ENCODE measurements at regions not wholly inside any gene's neighbourhood (a gene's known extent, or its start where the extent isn't known, plus 50 kb on each side); places are given as distances from the start of the nearest gene placed in this dataset.

GRCh38 chrX:99750721-99751120 is 659.4 kb downstream of the PCDH19 start:
- Histone ChIP-seq H3K9me3 (ENCODE audit: control insufficient read depth, insufficient read depth, low read depth, low read length) (no peaks in the 10 kb centered on the region; the same call in 1 of the 2 replicates), H3K4me3 (ENCODE audit: low read depth, low read length) (no peak overlapping the region), H3K36me3 (ENCODE audit: control insufficient read depth in 2 of 2, insufficient read depth in 1 of 2, low read length in 2 of 2) (no peaks in the 10 kb centered on the region), H3K27ac (ENCODE audit: extremely low read depth, low read depth, low read length) (no peak overlapping the region), H3K4me1 (ENCODE audit: control insufficient read depth, insufficient read depth, low read length) (no peaks in the 10 kb centered on the region)
- no peak for TF ChIP-seq ZNF133 (tag by site-specific recombination; IDR thresholded peaks at IDR 0.05)
- no peak for TF ChIP-seq ZNF302 (tag by site-specific recombination; IDR thresholded peaks at IDR 0.05; ENCODE audit: low read depth)
- TF ChIP-seq ZNF544 (tag by site-specific recombination; IDR thresholded peaks at IDR 0.05), result no peak
- no peak for TF ChIP-seq SALL2 (tag by site-specific recombination; IDR thresholded peaks at IDR 0.05; ENCODE audit: borderline replicate concordance)
- no peak for TF ChIP-seq TCF7L2 (IDR thresholded peaks at IDR 0.05; ENCODE audit: borderline replicate concordance, low read depth, low read length)
- TF ChIP-seq ZNF571 (tag by site-specific recombination; IDR thresholded peaks at IDR 0.05), result no peak
- TF ChIP-seq TRIM28 (IDR thresholded peaks at IDR 0.05; ENCODE audit: borderline replicate concordance, low read length), result no peak
- no peak for TF ChIP-seq ZNF148 (tag by site-specific recombination; IDR thresholded peaks at IDR 0.05; ENCODE audit: borderline replicate concordance)
- TF ChIP-seq ELK4 (IDR thresholded peaks at IDR 0.05; ENCODE audit: borderline replicate concordance, low read depth, low read length), result no peak
- no peak for TF ChIP-seq PRDM6 (tag by site-specific recombination; IDR thresholded peaks at IDR 0.05)
- TF ChIP-seq ZNF830 (tag by site-specific recombination; IDR thresholded peaks at IDR 0.05; ENCODE audit: low read depth), result no peak
- TF ChIP-seq ZNF548 (tag by site-specific recombination; IDR thresholded peaks at IDR 0.05), result no peak
- TF ChIP-seq SP3 (tag by site-specific recombination; IDR thresholded peaks at IDR 0.05), result no peak
- ChIA-PET CTCF (no interaction called here), POLR2A (no interaction called here)

GRCh38 chrX:99722094-99722493 is 688.0 kb downstream of the PCDH19 start:
- ChIA-PET CTCF (no interaction called here), POLR2A (no interaction called here)
- Histone ChIP-seq H3K4me1 (ENCODE audit: control insufficient read depth, insufficient read depth, low read length) (no peaks in the 10 kb centered on the region), H3K36me3 (ENCODE audit: control insufficient read depth in 2 of 2, insufficient read depth in 1 of 2, low read length in 2 of 2) (no peaks in the 10 kb centered on the region), H3K4me3 (ENCODE audit: low read depth, low read length) (no peak overlapping the region), H3K27ac (ENCODE audit: extremely low read depth, low read depth, low read length) (no peak overlapping the region), H3K9me3 (ENCODE audit: control insufficient read depth, insufficient read depth, low read depth, low read length) (no peaks in the 10 kb centered on the region)
- no peak for TF ChIP-seq ZNF596 (tag by site-specific recombination; IDR thresholded peaks at IDR 0.05)
- TF ChIP-seq ZNF549 (tag by site-specific recombination; IDR thresholded peaks at IDR 0.05), result no peak

- ChIA-PET CTCF (interaction anchor here (0.6 to 0.7 kb wide), 2 partner anchors 17 to 426 kb away, joined by 3 read pairs; no protein-coding TSS in a partner anchor), POLR2A (no interaction called here)
- TF ChIP-seq ZNF580 (tag by site-specific recombination; IDR thresholded peaks at IDR 0.05) (no peak), ZNF768 (tag by site-specific recombination; IDR thresholded peaks at IDR 0.05) (no peak), ZNF571 (tag by site-specific recombination; IDR thresholded peaks at IDR 0.05) (no peak), SETDB1 (IDR thresholded peaks at IDR 0.05; ENCODE audit: insufficient read length, low read length) (no peak), ZNF792 (tag by site-specific recombination; IDR thresholded peaks at IDR 0.05) (no peak), PRDM4 (tag by site-specific recombination; IDR thresholded peaks at IDR 0.05) (no peak), ZNF174 (tag by site-specific recombination; IDR thresholded peaks at IDR 0.05) (no peak), ZNF549 (tag by site-specific recombination; IDR thresholded peaks at IDR 0.05) (no peak)
- H3K36me3 ChIP-seq (ENCODE audit: control insufficient read depth in 2 of 2, insufficient read depth in 1 of 2, low read length in 2 of 2), result no peaks in the 10 kb centered on the region
- H3K27ac ChIP-seq (ENCODE audit: extremely low read depth, low read depth, low read length), result no peak overlapping the region
- H3K9me3 ChIP-seq (ENCODE audit: control insufficient read depth, insufficient read depth, low read depth, low read length), result no peaks in the 10 kb centered on the region
- no peaks in the 10 kb centered on the region for H3K4me1 ChIP-seq (ENCODE audit: control insufficient read depth, insufficient read depth, low read length)
- H3K4me3 ChIP-seq (ENCODE audit: low read depth, low read length), result no peak overlapping the region
Measured at GRCh38 chrX:99719140-99719539, 690.9 kb downstream of the PCDH19 start.

Data from HEK293 (cell line).